ENCODE measurements at regions not wholly inside any gene's neighbourhood (a gene's known extent, or its start where the extent isn't known, plus 50 kb on each side); places are given as distances from the start of the nearest gene placed in this dataset.

- TF ChIP-seq CTCF (IDR thresholded peaks at IDR 0.05; ENCODE audit: unreplicated experiment): no peak
- no peak overlapping the region for H3K4me3 Mint-ChIP-seq (ENCODE audit: unreplicated experiment)
- H3K27me3 Mint-ChIP-seq (ENCODE audit: unreplicated experiment): no peaks in the 10 kb centered on the region
- no peak for DNase-seq (ENCODE audit: low spot score)
- H3K9me3 Mint-ChIP-seq (ENCODE audit: unreplicated experiment): no peaks in the 10 kb centered on the region
- no peak overlapping the region for H3K27ac Mint-ChIP-seq (ENCODE audit: unreplicated experiment)
- peaks cover 7% of the 10 kb centered on the region for H3K4me1 Mint-ChIP-seq (ENCODE audit: unreplicated experiment)
- H3K36me3 Mint-ChIP-seq (ENCODE audit: low read depth, unreplicated experiment): no peaks in the 10 kb centered on the region
Observed at GRCh38 chr1:29876441-29876840, 640.1 kb downstream of the PTPRU start.

DNA sequence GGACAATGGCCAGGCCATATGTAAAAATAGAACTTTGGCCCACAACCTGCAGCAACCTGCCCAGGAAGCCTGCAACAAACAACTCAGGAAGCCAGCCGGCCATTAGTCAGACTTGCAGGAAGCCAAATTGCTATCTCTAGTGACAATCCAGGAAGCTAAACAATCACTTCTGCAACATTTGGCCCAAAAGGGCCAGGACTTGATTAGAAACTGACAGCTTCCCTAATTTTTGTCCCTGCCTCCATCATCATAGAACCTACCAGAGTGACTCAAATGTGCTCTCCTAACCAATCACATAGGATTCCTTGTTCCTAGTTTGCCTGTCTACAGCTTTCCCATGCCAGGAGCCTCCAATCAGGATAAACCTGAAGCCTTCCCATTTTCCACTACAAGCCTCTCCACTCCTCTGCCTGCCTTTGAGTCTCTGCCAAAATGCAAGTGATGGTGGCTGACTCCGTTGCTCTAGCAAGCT, 639.3 kb downstream of the PTPRU start:
- Mint-ChIP-seq H3K4me1 (ENCODE audit: unreplicated experiment) (peaks cover 7% of the 10 kb centered on the region), H3K27ac (ENCODE audit: unreplicated experiment) (peak overlapping the region; percentile 84), H3K36me3 (ENCODE audit: low read depth, unreplicated experiment) (no peaks in the 10 kb centered on the region), H3K4me3 (ENCODE audit: unreplicated experiment) (no peak overlapping the region), H3K9me3 (ENCODE audit: unreplicated experiment) (no peaks in the 10 kb centered on the region), H3K27me3 (ENCODE audit: unreplicated experiment) (no peaks in the 10 kb centered on the region)
- TF ChIP-seq CTCF (IDR thresholded peaks at IDR 0.05; ENCODE audit: unreplicated experiment): no peak
- DNase-seq (ENCODE audit: low spot score): peak; percentile 42

GRCh38 chr1:29870621-29871020, 634.3 kb downstream of the PTPRU start:
- peaks cover 4% of the 10 kb centered on the region for H3K9me3 Mint-ChIP-seq (ENCODE audit: unreplicated experiment)

DNA sequence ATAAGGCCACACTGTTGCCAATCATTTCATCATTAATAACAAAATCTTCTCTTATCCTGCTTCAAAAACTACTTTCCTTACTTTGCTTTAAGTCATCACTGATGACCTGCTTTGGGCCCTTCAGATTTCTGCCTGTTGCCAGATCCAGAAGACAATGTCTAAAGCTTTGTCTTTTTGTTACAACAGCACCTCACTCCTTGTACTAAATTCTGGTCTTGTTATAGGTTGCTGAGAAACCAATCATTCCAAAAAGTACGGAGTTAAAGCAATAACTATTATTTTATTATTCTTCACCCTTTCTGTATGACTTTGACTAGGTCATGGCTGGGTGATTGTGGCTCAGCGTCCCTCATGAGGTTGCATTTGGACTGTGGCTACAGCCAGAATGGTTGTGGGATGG, 633.5 kb downstream of the PTPRU start:
- no peak overlapping the region for H3K4me3 Mint-ChIP-seq (ENCODE audit: unreplicated experiment)
- H3K9me3 Mint-ChIP-seq (ENCODE audit: unreplicated experiment): peaks cover 4% of the 10 kb centered on the region
- peaks cover 6% of the 10 kb centered on the region for H3K27me3 Mint-ChIP-seq (ENCODE audit: unreplicated experiment)
- peaks cover 8% of the 10 kb centered on the region for H3K36me3 Mint-ChIP-seq (ENCODE audit: low read depth, unreplicated experiment)
- H3K27ac Mint-ChIP-seq (ENCODE audit: unreplicated experiment): no peak overlapping the region
- no peaks in the 10 kb centered on the region for H3K4me1 Mint-ChIP-seq (ENCODE audit: unreplicated experiment)
- TF ChIP-seq CTCF (IDR thresholded peaks at IDR 0.05; ENCODE audit: unreplicated experiment): no peak
- DNase-seq (ENCODE audit: low spot score): no peak

More at GRCh38 chr1:29870621-29871020, 634.3 kb downstream of the PTPRU start:
- no peaks in the 10 kb centered on the region for H3K27me3 Mint-ChIP-seq (ENCODE audit: unreplicated experiment)
- TF ChIP-seq CTCF (IDR thresholded peaks at IDR 0.05; ENCODE audit: unreplicated experiment): no peak
- no peak for DNase-seq (ENCODE audit: low spot score)
- H3K27ac Mint-ChIP-seq (ENCODE audit: unreplicated experiment): no peak overlapping the region
- peaks cover 2% of the 10 kb centered on the region for H3K4me1 Mint-ChIP-seq (ENCODE audit: unreplicated experiment)
- no peak overlapping the region for H3K4me3 Mint-ChIP-seq (ENCODE audit: unreplicated experiment)
- peaks cover 8% of the 10 kb centered on the region for H3K36me3 Mint-ChIP-seq (ENCODE audit: low read depth, unreplicated experiment)

DNA sequence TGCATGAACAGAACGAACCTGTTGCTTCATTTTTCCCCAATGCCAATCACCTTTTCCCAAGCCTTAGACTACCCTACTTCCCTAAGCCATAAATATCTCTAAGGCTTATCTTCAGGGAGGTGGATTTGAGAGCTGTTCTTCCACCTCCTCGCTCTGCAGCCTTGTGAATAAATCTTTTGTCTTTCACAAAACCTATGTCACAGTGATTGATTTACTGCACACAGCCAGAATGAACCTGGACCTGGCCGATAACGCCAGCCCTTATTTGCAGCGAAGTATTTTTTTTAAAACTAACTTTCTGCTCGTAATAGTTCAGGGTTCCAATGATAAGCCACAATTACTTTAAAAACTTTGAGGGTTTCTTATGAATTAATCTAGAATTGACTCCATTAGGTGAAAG, 632.6 kb downstream of the PTPRU start:
- H3K4me1 Mint-ChIP-seq (ENCODE audit: unreplicated experiment): no peaks in the 10 kb centered on the region
- H3K27ac Mint-ChIP-seq (ENCODE audit: unreplicated experiment): no peak overlapping the region
- TF ChIP-seq CTCF (IDR thresholded peaks at IDR 0.05; ENCODE audit: unreplicated experiment): no peak
- no peak for DNase-seq (ENCODE audit: low spot score)
- H3K4me3 Mint-ChIP-seq (ENCODE audit: unreplicated experiment): no peak overlapping the region
- H3K9me3 Mint-ChIP-seq (ENCODE audit: unreplicated experiment): peaks cover 4% of the 10 kb centered on the region
- peaks cover 8% of the 10 kb centered on the region for H3K36me3 Mint-ChIP-seq (ENCODE audit: low read depth, unreplicated experiment)
- peaks cover 6% of the 10 kb centered on the region for H3K27me3 Mint-ChIP-seq (ENCODE audit: unreplicated experiment)

All from endothelial cell (in vitro differentiated cells).